Testis (tissue), 2 donors: ENCODE measurements at regions not wholly inside any gene's neighbourhood (a gene's known extent, or its start where the extent isn't known, plus 50 kb on each side); places are given as distances from the start of the nearest gene placed in this dataset.

Experiments used
- DNase-seq: peaks from one replicate; pipeline ENCODE4 v3.0.0-alpha.2; 2019
- H3K27ac ChIP-seq, 2 donors: fragments of 200-600 bp; sonication (generic); one replicate each; pipeline ENCODE4 v1.5.1; 2019
- H3K27me3 ChIP-seq: fragments of 200-600 bp; sonication (generic); one replicate; pipeline ENCODE4 v1.5.1; 2019
- H3K36me3 ChIP-seq: fragments of 200-600 bp; sonication (generic); one replicate; pipeline ENCODE4 v1.5.1; 2017; ENCODE audit warnings: low read depth; ENCODE audit errors: missing control alignments
- H3K4me1 ChIP-seq: fragments of 200-600 bp; sonication (generic); one replicate; pipeline ENCODE4 v1.5.1; 2019
- H3K4me3 ChIP-seq, 2 donors: fragments of 200-600 bp; sonication (generic); one replicate each; pipeline ENCODE4 v1.5.1; 2017 to 2019
- H3K9me3 ChIP-seq: fragments of 200-600 bp; sonication (generic); one replicate; pipeline ENCODE4 v1.5.1; 2017
- CTCF ChIP-seq, 3 experiments: fragments of 450-650 bp in 2 of 3; fragments of 200-600 bp in 1 of 3; sonication (generic) in 1 of 3; IDR thresholded peaks; one replicate each; pipeline ENCODE4 v1.5.1; 2016 to 2019; ENCODE audit warnings: antibody characterized with exemption in 3 of 3, mild to moderate bottlenecking in 2 of 3, moderate library complexity in 1 of 3
- POLR2A ChIP-seq: fragments of 450-650 bp; IDR thresholded peaks from one replicate; pipeline ENCODE4 v1.6.1; 2017; ENCODE audit warnings: antibody characterized with exemption, mild to moderate bottlenecking, moderate library complexity
- WGBS, 2 donors: methylation state at CpG; one replicate each; pipeline ENCODE4 v1.1.5; 2018; 5-methylcytosine and 5-hydroxymethylcytosine counted together
- intact Hi-C: fragments of 100-400 bp; cut with DNase I; formaldehyde crosslinking; loops from one replicate; pipeline ENCODE4 v1.15.1; 2023; ENCODE audit warnings: low total_unique reads

DNA sequence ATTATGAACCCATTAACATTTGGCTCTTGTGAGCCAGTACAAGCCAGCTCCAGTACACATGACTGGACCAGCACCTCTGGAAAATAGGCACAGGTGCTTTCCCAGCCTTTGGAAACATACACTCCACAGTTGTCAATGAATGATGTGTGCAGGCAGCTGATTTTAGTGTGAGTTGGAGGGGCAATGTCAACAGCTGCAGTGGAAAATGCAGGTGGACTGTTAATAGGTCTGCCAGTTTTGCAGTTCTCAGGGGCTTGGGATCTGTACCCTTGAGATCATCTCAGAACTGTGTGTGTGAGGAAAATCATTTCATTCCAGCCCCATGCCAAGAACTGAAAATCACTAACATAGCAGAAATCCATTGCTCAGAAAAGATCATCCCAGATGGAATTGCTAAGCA is 81.7 kb upstream of the CHRDL1 start:
- Histone ChIP-seq H3K4me3 (no peak overlapping the region), H3K4me1 (no peaks in the 10 kb centered on the region)

DNA sequence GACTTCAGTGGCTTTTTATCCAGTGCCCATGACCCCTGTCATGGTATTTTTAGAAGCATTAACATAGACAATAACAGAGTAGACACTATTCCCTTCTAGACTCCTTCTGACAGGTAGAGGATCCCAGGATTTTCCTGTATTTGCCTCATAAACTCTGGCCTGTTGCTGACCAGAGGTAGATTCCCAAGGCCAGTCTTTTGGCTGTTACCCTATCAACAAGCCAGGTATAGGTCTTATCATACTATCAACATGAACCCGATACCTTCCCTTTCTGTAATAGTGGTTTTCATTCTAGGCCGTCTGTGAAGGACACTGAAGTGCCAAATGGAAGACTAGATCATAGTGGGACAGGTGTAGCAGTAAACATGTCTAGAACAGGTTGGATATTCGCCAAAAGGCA is 76.2 kb upstream of the CHRDL1 start:
- H3K27ac ChIP-seq = no peak overlapping the region
- intact Hi-C loops = no loop called here
- no peak overlapping the region for H3K4me3 ChIP-seq
- no peaks in the 10 kb centered on the region for H3K4me1 ChIP-seq
- H3K36me3 ChIP-seq = no peaks in the 10 kb centered on the region
- no peak for TF ChIP-seq CTCF (IDR thresholded peaks at IDR 0.05)
- TF ChIP-seq POLR2A = no peak
- no peaks in the 10 kb centered on the region for H3K27me3 ChIP-seq
- no peaks in the 10 kb centered on the region for H3K9me3 ChIP-seq
- DNase-seq = no peak
- WGBS, 2 donors = 73 to 100% methylated on average over 3 of the region's 3 CpGs

More for the DNA sequence above, 81.7 kb upstream of the CHRDL1 start:
- no peaks in the 10 kb centered on the region for H3K27me3 ChIP-seq
- H3K36me3 ChIP-seq = no peaks in the 10 kb centered on the region
- TF ChIP-seq CTCF (IDR thresholded peaks at IDR 0.05) (no peak), POLR2A (no peak)
- DNase-seq = no peak
- H3K27ac ChIP-seq = no peak overlapping the region
- intact Hi-C loops = no loop called here
- no peaks in the 10 kb centered on the region for H3K9me3 ChIP-seq

DNA sequence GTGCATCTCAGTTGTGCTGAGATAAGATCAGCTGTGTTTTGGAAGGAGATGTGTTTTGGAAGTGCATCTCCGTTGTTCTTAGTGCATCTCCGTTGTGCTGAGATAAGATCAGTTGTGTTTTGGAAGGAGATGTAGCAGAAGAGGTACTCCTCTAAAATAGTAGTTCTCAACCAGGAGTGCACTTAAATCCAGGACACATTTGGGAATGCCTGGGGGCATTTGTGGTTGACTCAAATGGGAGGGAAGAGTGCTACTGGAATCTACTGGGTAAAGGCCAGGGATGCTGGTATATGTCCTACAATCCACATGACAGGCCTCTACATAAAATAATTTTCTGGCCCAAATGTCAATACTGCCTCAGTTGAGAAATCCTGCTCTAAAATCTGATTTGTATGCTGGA is 70.8 kb upstream of the CHRDL1 start:
- TF ChIP-seq CTCF (IDR thresholded peaks at IDR 0.05) (no peak), POLR2A (no peak)
- intact Hi-C loops = no loop called here
- no peak for DNase-seq

GRCh38 chrX:110863883-110864282 is 68.3 kb upstream of the CHRDL1 start:
- Histone ChIP-seq H3K36me3 (no peaks in the 10 kb centered on the region), H3K27ac (no peak overlapping the region), H3K27me3 (no peaks in the 10 kb centered on the region), H3K4me3 (no peak overlapping the region), H3K9me3 (no peaks in the 10 kb centered on the region), H3K4me1 (no peaks in the 10 kb centered on the region)
- 71 to 86% methylated on average over 1 of the region's 1 CpG for WGBS, 2 donors
- intact Hi-C loops = no loop called here
- no peak for DNase-seq
- TF ChIP-seq CTCF (IDR thresholded peaks at IDR 0.05) (no peak), POLR2A (no peak)

More for the DNA sequence above, 70.8 kb upstream of the CHRDL1 start:
- Histone ChIP-seq H3K36me3 (no peaks in the 10 kb centered on the region), H3K27me3 (no peaks in the 10 kb centered on the region), H3K4me3 (no peak overlapping the region), H3K9me3 (no peaks in the 10 kb centered on the region), H3K4me1 (no peaks in the 10 kb centered on the region), H3K27ac (no peak overlapping the region)
- 15 to 55% methylated on average over 2 of the region's 2 CpGs for WGBS, 2 donors

- 75 to 77% methylated on average over 2 of the region's 2 CpGs for WGBS, 2 donors
- intact Hi-C loops = no loop called here
- no peak overlapping the region for H3K4me3 ChIP-seq
- TF ChIP-seq POLR2A = no peak
- no peak for TF ChIP-seq CTCF (IDR thresholded peaks at IDR 0.05)
- H3K4me1 ChIP-seq = no peaks in the 10 kb centered on the region
- DNase-seq = no peak
- no peaks in the 10 kb centered on the region for H3K27me3 ChIP-seq
- no peaks in the 10 kb centered on the region for H3K9me3 ChIP-seq
- no peak overlapping the region for H3K27ac ChIP-seq
- H3K36me3 ChIP-seq = no peaks in the 10 kb centered on the region
Measured at GRCh38 chrX:110858565-110858964, 62.9 kb upstream of the CHRDL1 start.
